H9 (cell line): ENCODE measurements at regions not wholly inside any gene's neighbourhood (a gene's known extent, or its start where the extent isn't known, plus 50 kb on each side); places are given as distances from the start of the nearest gene placed in this dataset.

Experiments used
- DNase-seq: peaks from one replicate; pipeline ENCODE4 v3.0.0-alpha.2; 2017
- H2AFZ ChIP-seq: one replicate; pipeline ENCODE4 v1.6.1; 2013; ENCODE audit warnings: mild to moderate bottlenecking, low read length, control low read depth, moderate library complexity
- H2AK5ac ChIP-seq: 2 replicates; pipeline ENCODE4 v1.6.1; 2013; ENCODE audit warnings: low read length, control low read depth, mixed read lengths; ENCODE audit not compliant: insufficient read length
- H2BK120ac ChIP-seq: one replicate; pipeline ENCODE4 v1.6.1; 2013; ENCODE audit warnings: low read depth, mild to moderate bottlenecking, low read length, control low read depth, inconsistent platforms; ENCODE audit not compliant: poor library complexity, severe bottlenecking
- H2BK12ac ChIP-seq: 2 replicates; pipeline ENCODE4 v1.6.1; 2013; ENCODE audit warnings: low read length, control low read depth, mixed read lengths, low read depth; ENCODE audit not compliant: insufficient read length
- H2BK15ac ChIP-seq: 2 replicates; pipeline ENCODE4 v1.6.1; 2013; ENCODE audit warnings: low read depth, low read length, control low read depth
- H2BK20ac ChIP-seq: one replicate; pipeline ENCODE4 v1.6.1; 2013; ENCODE audit warnings: low read depth, mild to moderate bottlenecking, low read length, control low read depth, inconsistent platforms; ENCODE audit not compliant: poor library complexity, severe bottlenecking
- H2BK5ac ChIP-seq: 2 replicates; pipeline ENCODE4 v1.6.1; 2013; ENCODE audit warnings: low read length, control low read depth, mixed read lengths; ENCODE audit not compliant: insufficient read length
- H3K14ac ChIP-seq: 2 replicates; pipeline ENCODE4 v1.6.1; 2013; ENCODE audit warnings: low read length, control low read depth; ENCODE audit not compliant: insufficient read depth
- H3K18ac ChIP-seq: 2 replicates; pipeline ENCODE4 v1.6.1; 2013; ENCODE audit warnings: low read depth, mild to moderate bottlenecking, mixed read lengths, low read length, control low read depth; ENCODE audit not compliant: insufficient read length
- H3K23ac ChIP-seq: 2 replicates; pipeline ENCODE4 v1.6.1; 2013; ENCODE audit warnings: low read length, control low read depth, mixed read lengths, low read depth; ENCODE audit not compliant: insufficient read length
- H3K23me2 ChIP-seq: 2 replicates; pipeline ENCODE4 v1.6.1; 2013; ENCODE audit warnings: low read depth, mild to moderate bottlenecking, mixed read lengths, low read length, control low read depth; ENCODE audit not compliant: insufficient read length, poor library complexity, severe bottlenecking
- H3K27ac ChIP-seq: 2 replicates; pipeline ENCODE4 v1.5.1; 2013; ENCODE audit warnings: low read length, control low read depth, mixed read lengths, low read depth; ENCODE audit not compliant: insufficient read length
- H3K27me3 ChIP-seq: 2 replicates; pipeline ENCODE4 v1.6.1; 2013; ENCODE audit warnings: low read length, control low read depth, inconsistent platforms; ENCODE audit not compliant: insufficient read depth
- H3K4ac ChIP-seq: 2 replicates; pipeline ENCODE4 v1.6.1; 2013; ENCODE audit warnings: low read depth, mild to moderate bottlenecking, control low read depth, inconsistent platforms, low read length, moderate library complexity
- H3K4me1 ChIP-seq: 2 replicates; pipeline ENCODE4 v1.6.1; 2013; ENCODE audit warnings: low read length, control low read depth, inconsistent platforms; ENCODE audit not compliant: insufficient read depth
- H3K4me2 ChIP-seq: 2 replicates; pipeline ENCODE4 v1.6.1; 2013; ENCODE audit warnings: low read length, control low read depth, mixed read lengths; ENCODE audit not compliant: insufficient read length, insufficient read depth
- H3K56ac ChIP-seq: 2 replicates; pipeline ENCODE4 v1.6.1; 2013; ENCODE audit warnings: low read depth, mild to moderate bottlenecking, mixed read lengths, low read length, control low read depth; ENCODE audit not compliant: insufficient read length
- H3K79me1 ChIP-seq: 2 replicates; pipeline ENCODE4 v1.6.1; 2013; ENCODE audit warnings: low read depth, mild to moderate bottlenecking, moderate library complexity, low read length, control low read depth, inconsistent platforms; ENCODE audit not compliant: insufficient read depth, poor library complexity, severe bottlenecking
- H3K79me2 ChIP-seq: 2 replicates; pipeline ENCODE4 v1.6.1; 2013; ENCODE audit warnings: low read length, control low read depth, inconsistent platforms; ENCODE audit not compliant: insufficient read depth
- H3K9ac ChIP-seq: 2 replicates; pipeline ENCODE4 v1.6.1; 2013; ENCODE audit warnings: low read length, control low read depth, mixed read lengths; ENCODE audit not compliant: insufficient read length; ENCODE audit errors: extremely low read depth
- H3K9me3 ChIP-seq: one replicate; pipeline ENCODE4 v1.6.1; 2013; ENCODE audit warnings: low read depth, low read length, inconsistent platforms; ENCODE audit not compliant: control insufficient read depth
- H3T11ph ChIP-seq: one replicate; pipeline ENCODE4 v1.6.1; 2013; ENCODE audit warnings: mild to moderate bottlenecking, low read length, control low read depth, inconsistent platforms
- H4K20me1 ChIP-seq: one replicate; pipeline ENCODE4 v1.6.1; 2013; ENCODE audit not compliant: control insufficient read depth, insufficient read length, insufficient read depth
- H4K5ac ChIP-seq: 2 replicates; pipeline ENCODE4 v1.6.1; 2013; ENCODE audit warnings: low read depth, mild to moderate bottlenecking, mixed read lengths, low read length, control low read depth; ENCODE audit not compliant: insufficient read length
- H4K8ac ChIP-seq: replicated peaks from 2 replicates; pipeline ENCODE4 v1.6.1; 2013; ENCODE audit warnings: low read length, control low read depth, mixed read lengths, low read depth; ENCODE audit not compliant: insufficient read length
- H4K91ac ChIP-seq: 2 replicates; pipeline ENCODE4 v1.6.1; 2013; ENCODE audit warnings: low read depth, mild to moderate bottlenecking, moderate library complexity, mixed read lengths, low read length, control low read depth; ENCODE audit not compliant: insufficient read length
- H3K27ac Mint-ChIP-seq, 3 experiments: 2 replicates in 2 of 3; 3 replicates in 1 of 3; pipeline ENCODE4 v1.8.0; 2020 to 2021; ENCODE audit warnings: mixed read lengths in 3 of 3, mild to moderate bottlenecking in 1 of 3, moderate library complexity in 1 of 3
- H3K27me3 Mint-ChIP-seq: 2 replicates; pipeline ENCODE4 v1.8.0; 2021; ENCODE audit warnings: low read depth, mild to moderate bottlenecking, moderate library complexity, mixed read lengths
- H3K36me3 Mint-ChIP-seq, 3 experiments: 2 replicates in 2 of 3; 3 replicates in 1 of 3; pipeline ENCODE4 v1.8.0; 2020 to 2021; ENCODE audit warnings: low read depth in 3 of 3, mixed read lengths in 3 of 3; ENCODE audit not compliant: insufficient read depth in 1 of 3
- H3K4me1 Mint-ChIP-seq, 2 experiments: 2 replicates each; pipeline ENCODE4 v1.8.0; 2020; ENCODE audit warnings: mixed read lengths in 2 of 2
- H3K4me3 Mint-ChIP-seq, 2 experiments: 2 replicates in 1 of 2; 3 replicates in 1 of 2; pipeline ENCODE4 v1.8.0; 2020 to 2021; ENCODE audit warnings: mild to moderate bottlenecking in 2 of 2, mixed read lengths in 2 of 2, moderate library complexity in 1 of 2
- H3K9me3 Mint-ChIP-seq, 2 experiments: 2 replicates in 1 of 2; 3 replicates in 1 of 2; pipeline ENCODE4 v1.8.0; 2020; ENCODE audit warnings: mild to moderate bottlenecking in 2 of 2, mixed read lengths in 2 of 2, moderate library complexity in 1 of 2
- CTCF ChIP-seq: fragments of 200-600 bp; sonication (generic); conservative IDR thresholded peaks from 3 replicates; pipeline ENCODE4 v1.8.0; 2021; ENCODE audit warnings: antibody characterized with exemption, mild to moderate bottlenecking
- WGBS: extraction: QIAGEN DNeasy Blood & Tissue Kit; methylation state at CpG from one replicate; pipeline ENCODE4 v1.1.7; 2013; ENCODE audit warnings: missing lambda C conversion rate, low lambda C conversion rate, mixed read lengths; ENCODE audit not compliant: insufficient read length; ENCODE audit errors: extremely low coverage; 5-methylcytosine and 5-hydroxymethylcytosine counted together

- H3K4ac ChIP-seq, result no peak overlapping the region
- no peaks in the 10 kb centered on the region for H3K9me3 ChIP-seq
- no peak overlapping the region for H3K9ac ChIP-seq
- no peaks in the 10 kb centered on the region for H3K9me3 Mint-ChIP-seq
- WGBS, result no CpG with 5 or more reads among the region's 10 CpGs
- no peak overlapping the region for H2BK120ac ChIP-seq
- H3K4me1 Mint-ChIP-seq, result no peaks in the 10 kb centered on the region
- H3K36me3 Mint-ChIP-seq, result no peaks in the 10 kb centered on the region
- no peak overlapping the region for H3K4me2 ChIP-seq
- H2AFZ ChIP-seq, result no peak overlapping the region
- no peak overlapping the region for H3K18ac ChIP-seq
- H2AK5ac ChIP-seq, result no peak overlapping the region
- no peak overlapping the region for H3K4me3 Mint-ChIP-seq
- no peak overlapping the region for H2BK5ac ChIP-seq
- H3K27ac Mint-ChIP-seq, result no peak overlapping the region; a peak in 2 of 7 replicates
- H3K23me2 ChIP-seq, result no peaks in the 10 kb centered on the region
- no peaks in the 10 kb centered on the region for H3K27me3 ChIP-seq
- H3K79me1 ChIP-seq, result no peaks in the 10 kb centered on the region
- no peak overlapping the region for H3T11ph ChIP-seq
- no peak overlapping the region for H3K56ac ChIP-seq
- H3K23ac ChIP-seq, result no peak overlapping the region
- no peak overlapping the region for H4K5ac ChIP-seq
- H4K20me1 ChIP-seq, result no peaks in the 10 kb centered on the region
- no peak overlapping the region for H3K27ac ChIP-seq
- no peaks in the 10 kb centered on the region for H3K79me2 ChIP-seq
- no peak overlapping the region for H2BK12ac ChIP-seq
- TF ChIP-seq CTCF, result no peak
- H3K14ac ChIP-seq, result no peak overlapping the region
- H3K4me1 ChIP-seq, result no peaks in the 10 kb centered on the region
- no peak overlapping the region for H4K91ac ChIP-seq
- no peaks in the 10 kb centered on the region for H3K27me3 Mint-ChIP-seq
- H2BK15ac ChIP-seq, result no peak overlapping the region
- H2BK20ac ChIP-seq, result no peak overlapping the region
- no peak overlapping the region for H4K8ac ChIP-seq
- DNase-seq, result no peak
These were observed 735.1 kb downstream of the STIM2 start for GRCh38 chr4:27595571-27596360.
